ENCODE measurements at regions not wholly inside any gene's neighbourhood (a gene's known extent, or its start where the extent isn't known, plus 50 kb on each side); places are given as distances from the start of the nearest gene placed in this dataset.

- TF ChIP-seq, protein P1, sequence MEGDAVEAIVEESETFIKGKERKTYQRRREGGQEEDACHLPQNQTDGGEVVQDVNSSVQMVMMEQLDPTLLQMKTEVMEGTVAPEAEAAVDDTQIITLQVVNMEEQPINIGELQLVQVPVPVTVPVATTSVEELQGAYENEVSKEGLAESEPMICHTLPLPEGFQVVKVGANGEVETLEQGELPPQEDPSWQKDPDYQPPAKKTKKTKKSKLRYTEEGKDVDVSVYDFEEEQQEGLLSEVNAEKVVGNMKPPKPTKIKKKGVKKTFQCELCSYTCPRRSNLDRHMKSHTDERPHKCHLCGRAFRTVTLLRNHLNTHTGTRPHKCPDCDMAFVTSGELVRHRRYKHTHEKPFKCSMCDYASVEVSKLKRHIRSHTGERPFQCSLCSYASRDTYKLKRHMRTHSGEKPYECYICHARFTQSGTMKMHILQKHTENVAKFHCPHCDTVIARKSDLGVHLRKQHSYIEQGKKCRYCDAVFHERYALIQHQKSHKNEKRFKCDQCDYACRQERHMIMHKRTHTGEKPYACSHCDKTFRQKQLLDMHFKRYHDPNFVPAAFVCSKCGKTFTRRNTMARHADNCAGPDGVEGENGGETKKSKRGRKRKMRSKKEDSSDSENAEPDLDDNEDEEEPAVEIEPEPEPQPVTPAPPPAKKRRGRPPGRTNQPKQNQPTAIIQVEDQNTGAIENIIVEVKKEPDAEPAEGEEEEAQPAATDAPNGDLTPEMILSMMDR (IDR thresholded peaks at IDR 0.05), result peak; percentile 79 to 93 (median 82)
- TF ChIP-seq POLR2A (IDR thresholded peaks at IDR 0.05), result no peak
- ATAC-seq (peak; percentile 86 to 88 (median 88)), DNase-seq (peak in 2 of 3 donors; percentile 22 to 64)
- Histone ChIP-seq H3K36me3 (no peaks in the 10 kb centered on the region), H3K9me3 (no peaks in the 10 kb centered on the region), H3K4me3 (no peak overlapping the region), H3K4me1 (peaks cover 0 to 4% (median 0%) of the 10 kb centered on the region in 4 donors), H3K27me3 (no peaks in the 10 kb centered on the region), H3K27ac (no peak overlapping the region)
- WGBS (ENCODE audit: insufficient coverage, low coverage, low lambda C conversion rate, missing lambda C conversion rate), result 3% methylated on average over 4 of the region's 4 CpGs
- intact Hi-C loops (cut with DNase I), result no loop called here
Measured at GRCh38 chr14:54175298-54175942, 218.8 kb upstream of the BMP4 start.

DNA sequence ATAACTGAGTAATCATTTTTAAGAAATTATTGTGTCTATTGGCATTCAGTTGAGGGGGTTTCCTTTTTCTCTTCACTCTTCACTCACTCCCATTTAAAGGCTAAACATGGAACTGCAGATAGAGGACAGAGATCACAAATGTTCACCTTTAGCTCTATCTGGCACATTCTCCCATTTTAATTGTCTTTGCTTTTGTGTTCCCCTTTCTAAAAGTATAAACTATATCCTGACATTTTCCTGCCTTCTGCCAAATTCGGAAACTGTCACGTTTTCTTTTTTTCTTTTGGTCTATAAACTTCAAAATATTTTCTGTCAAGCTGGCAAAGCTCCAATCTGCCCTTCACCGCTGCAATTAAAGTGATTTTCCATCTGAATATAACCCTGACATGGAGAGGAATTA lies 219.8 kb upstream of the CDKN3 start:
- DNase-seq, result no peak
- Histone ChIP-seq H3K9me3 (no peaks in the 10 kb centered on the region), H3K27me3 (no peaks in the 10 kb centered on the region), H3K4me3 (no peak overlapping the region), H3K4me1 (peaks cover 0 to 4% (median 0%) of the 10 kb centered on the region in 4 donors), H3K27ac (no peak overlapping the region), H3K36me3 (no peaks in the 10 kb centered on the region)
- TF ChIP-seq, protein P1 (IDR thresholded peaks at IDR 0.05), result no peak
- TF ChIP-seq POLR2A (IDR thresholded peaks at IDR 0.05), result no peak
- 32% methylated on average over 3 of the region's 3 CpGs for WGBS (ENCODE audit: insufficient coverage, low coverage, low lambda C conversion rate, missing lambda C conversion rate)
- intact Hi-C loops (cut with DNase I), result no loop called here
- ATAC-seq, result no peak

- ATAC-seq (no peak), DNase-seq (no peak)
- no peaks in the 10 kb centered on the region for H3K36me3 ChIP-seq
- TF ChIP-seq POLR2A (IDR thresholded peaks at IDR 0.05), result no peak
- TF ChIP-seq, protein P1 (IDR thresholded peaks at IDR 0.05), result no peak
- H3K27me3 ChIP-seq, result no peaks in the 10 kb centered on the region
- WGBS (ENCODE audit: insufficient coverage, low coverage, low lambda C conversion rate, missing lambda C conversion rate), result 46% methylated on average over 9 of the region's 9 CpGs
- H3K27ac ChIP-seq, result no peak overlapping the region
- H3K4me1 ChIP-seq, result peaks cover 0 to 1% (median 0%) of the 10 kb centered on the region in 4 donors
- H3K4me3 ChIP-seq, result no peak overlapping the region
- no peaks in the 10 kb centered on the region for H3K9me3 ChIP-seq
- intact Hi-C loops (cut with DNase I), result no loop called here
Measured at GRCh38 chr14:54177641-54178621, 218.9 kb upstream of the CDKN3 start.

GRCh38 chr14:54182419-54183045 lies 214.3 kb upstream of the CDKN3 start:
- ATAC-seq (no peak), DNase-seq (no peak)
- WGBS (ENCODE audit: insufficient coverage, low coverage, low lambda C conversion rate, missing lambda C conversion rate), result 63% methylated on average over 2 of the region's 2 CpGs
- Histone ChIP-seq H3K9me3 (no peaks in the 10 kb centered on the region), H3K27me3 (no peaks in the 10 kb centered on the region), H3K4me1 (no peaks in the 10 kb centered on the region), H3K27ac (no peak overlapping the region), H3K4me3 (no peak overlapping the region), H3K36me3 (no peaks in the 10 kb centered on the region)
- intact Hi-C loops (cut with DNase I), result no loop called here
- TF ChIP-seq, protein P1 (IDR thresholded peaks at IDR 0.05), result no peak
- no peak for TF ChIP-seq POLR2A (IDR thresholded peaks at IDR 0.05)

Data from right lobe of liver (tissue), 6 donors.